Kidney (tissue), 13 donors: ENCODE measurements at regions not wholly inside any gene's neighbourhood (a gene's known extent, or its start where the extent isn't known, plus 50 kb on each side); places are given as distances from the start of the nearest gene placed in this dataset.

Experiments used
- DNase-seq, 5 donors: peaks; one replicate each; pipeline ENCODE4 v3.0.0-alpha.2; 2013 to 2020
- FAIRE-seq: peaks from 2 replicates; lab custom pipeline; 2012; peaks lifted over from hg19 to GRCh38; lab: Jason Lieb, UNC
- H3K27ac ChIP-seq, 2 donors: one replicate each; pipeline ENCODE4 v1.7.0; 2013; ENCODE audit warnings: low read depth in 2 of 2, low read length in 2 of 2, inconsistent platforms in 1 of 2
- H3K27me3 ChIP-seq: one replicate; pipeline ENCODE4 v1.7.1; 2013; ENCODE audit warnings: low read length, inconsistent platforms; ENCODE audit not compliant: control insufficient read depth, insufficient read depth
- H3K36me3 ChIP-seq, 3 donors: one replicate each; pipeline versions ENCODE4 v1.7.0 to v1.7.1; 2013; ENCODE audit warnings: low read length in 3 of 3, control low read depth in 1 of 3, inconsistent platforms in 1 of 3; ENCODE audit not compliant: insufficient read depth in 3 of 3, control insufficient read depth in 2 of 3
- H3K4me1 ChIP-seq, 3 donors: one replicate each; pipeline versions ENCODE4 v1.7.0 to v1.7.1; 2013; ENCODE audit warnings: low read length in 3 of 3, inconsistent platforms in 1 of 3, low read depth in 1 of 3; ENCODE audit not compliant: control insufficient read depth in 2 of 3, insufficient read depth in 2 of 3
- H3K4me3 ChIP-seq, 3 donors: one replicate each; pipeline versions ENCODE4 v1.7.0 to v1.8.1; 2013; ENCODE audit warnings: low read length in 3 of 3, control low read depth in 1 of 3, inconsistent platforms in 1 of 3
- H3K9ac ChIP-seq, 3 donors: one replicate each; pipeline versions ENCODE4 v1.7.0 to v1.7.1; 2013; ENCODE audit warnings: low read length in 3 of 3, control low read depth in 1 of 3, inconsistent platforms in 1 of 3
- H3K9me3 ChIP-seq, 3 donors: one replicate each; pipeline versions ENCODE4 v1.7.0 to v1.7.1; 2013; ENCODE audit warnings: low read length in 3 of 3, control low read depth in 1 of 3, inconsistent platforms in 1 of 3; ENCODE audit not compliant: control insufficient read depth in 2 of 3, insufficient read depth in 1 of 3
- CTCF ChIP-seq: IDR thresholded peaks from 3 replicates; pipeline ENCODE4 v1.5.1; 2012; ENCODE audit warnings: mild to moderate bottlenecking, moderate library complexity, borderline replicate concordance; ENCODE audit not compliant: insufficient read depth; ENCODE audit errors: extremely low read depth
- intact Hi-C: fragments of 100-400 bp; cut with DNase I; formaldehyde crosslinking; loops from one replicate; pipeline ENCODE4 v1.11.1; 2022
- donor health status: control.
- donor health status: control.
- donor health status: control.
- donor health status: control.
- donor health status: control.
- donor health status: DM: yes; HTN: yes; CAD: no.
- donor health status: Normal renal cell carcinoma (clear cell type).

- intact Hi-C loops: no loop called here
- FAIRE-seq: no peak
- H3K9me3 ChIP-seq: no peaks in the 10 kb centered on the region
- H3K27ac ChIP-seq: no peak overlapping the region
- H3K36me3 ChIP-seq: no peaks in the 10 kb centered on the region
- no peaks in the 10 kb centered on the region for H3K27me3 ChIP-seq
- H3K4me3 ChIP-seq: no peak overlapping the region
- no peak for DNase-seq
- no peak for TF ChIP-seq CTCF
- H3K9ac ChIP-seq: no peak overlapping the region
- H3K4me1 ChIP-seq: no peaks in the 10 kb centered on the region
Measured at GRCh38 chr11:92168936-92169335, 55.7 kb upstream of the FAT3 start.

- Histone ChIP-seq H3K4me3 (no peak overlapping the region), H3K9ac (no peak overlapping the region), H3K9me3 (no peaks in the 10 kb centered on the region), H3K36me3 (no peaks in the 10 kb centered on the region), H3K27ac (no peak overlapping the region), H3K27me3 (no peaks in the 10 kb centered on the region), H3K4me1 (no peaks in the 10 kb centered on the region)
- intact Hi-C loops: no loop called here
- no peak for TF ChIP-seq CTCF
- DNase-seq: no peak
- FAIRE-seq: no peak
Measured at GRCh38 chr11:92167571-92167970, 57.0 kb upstream of the FAT3 start.

- no peaks in the 10 kb centered on the region for H3K36me3 ChIP-seq
- no peaks in the 10 kb centered on the region for H3K27me3 ChIP-seq
- H3K4me3 ChIP-seq: no peak overlapping the region
- DNase-seq: no peak
- H3K9me3 ChIP-seq: no peaks in the 10 kb centered on the region
- no peak overlapping the region for H3K9ac ChIP-seq
- no peak for FAIRE-seq
- no peak for TF ChIP-seq CTCF
- intact Hi-C loops: no loop called here
- H3K4me1 ChIP-seq: no peaks in the 10 kb centered on the region
- H3K27ac ChIP-seq: no peak overlapping the region
Measured at GRCh38 chr11:92166335-92166734, 58.3 kb upstream of the FAT3 start.

- Histone ChIP-seq H3K36me3 (no peaks in the 10 kb centered on the region), H3K9me3 (no peaks in the 10 kb centered on the region), H3K27me3 (no peaks in the 10 kb centered on the region), H3K4me1 (no peaks in the 10 kb centered on the region), H3K27ac (no peak overlapping the region), H3K9ac (no peak overlapping the region), H3K4me3 (no peak overlapping the region)
- FAIRE-seq (no peak), DNase-seq (no peak)
- intact Hi-C loops: no loop called here
- TF ChIP-seq CTCF: no peak
Measured at GRCh38 chr11:92163879-92164278, 60.7 kb upstream of the FAT3 start.
